Upper lobe of right lung (tissue), 1 donor: ENCODE measurements at regions not wholly inside any gene's neighbourhood (a gene's known extent, or its start where the extent isn't known, plus 50 kb on each side); places are given as distances from the start of the nearest gene placed in this dataset.
"Not testable (repeated sequence)": the region's sequence is repeated elsewhere in the genome, so short reads cannot be mapped to it uniquely, and the experiment has no call there.

ENCODE experiments used
- ATAC-seq: fragments of 200-7000 bp; cut with Tn5 transposase; one replicate; pipeline ENCODE4 v1.9.1; 2020; ENCODE audit warnings: mild to moderate bottlenecking, moderate library complexity
- DNase-seq: peaks from one replicate; pipeline ENCODE4 v3.0.0-alpha.2; 2020
- H3K27ac ChIP-seq: fragments of 200-600 bp; one replicate; pipeline ENCODE4 v1.8.0; 2022
- H3K27me3 ChIP-seq: fragments of 200-600 bp; one replicate; pipeline ENCODE4 v1.8.0; 2022; ENCODE audit warnings: mild to moderate bottlenecking
- H3K36me3 ChIP-seq: fragments of 200-600 bp; one replicate; pipeline ENCODE4 v1.8.0; 2022
- H3K4me1 ChIP-seq: fragments of 200-600 bp; one replicate; pipeline ENCODE4 v1.8.0; 2022
- H3K4me3 ChIP-seq: fragments of 200-600 bp; one replicate; pipeline ENCODE4 v1.8.0; 2022; ENCODE audit warnings: mild to moderate bottlenecking
- H3K9me3 ChIP-seq: fragments of 200-600 bp; one replicate; pipeline ENCODE4 v1.8.0; 2022
- intact Hi-C: fragments of 100-400 bp; cut with DNase I; formaldehyde crosslinking; loops from one replicate; pipeline ENCODE4 v1.11.0; 2022
- TF ChIP-seq, protein P1 (sequence below): fragments of 200-600 bp; IDR thresholded peaks from one replicate; pipeline ENCODE4 v1.8.0; 2022; ENCODE audit warnings: antibody characterized with exemption
- donor health status: DM: no; HTN: yes; CAD: no; lungs with severe emphysema.

- H3K4me1 ChIP-seq, result peaks cover 5% of the 10 kb centered on the region
- TF ChIP-seq, protein P1, sequence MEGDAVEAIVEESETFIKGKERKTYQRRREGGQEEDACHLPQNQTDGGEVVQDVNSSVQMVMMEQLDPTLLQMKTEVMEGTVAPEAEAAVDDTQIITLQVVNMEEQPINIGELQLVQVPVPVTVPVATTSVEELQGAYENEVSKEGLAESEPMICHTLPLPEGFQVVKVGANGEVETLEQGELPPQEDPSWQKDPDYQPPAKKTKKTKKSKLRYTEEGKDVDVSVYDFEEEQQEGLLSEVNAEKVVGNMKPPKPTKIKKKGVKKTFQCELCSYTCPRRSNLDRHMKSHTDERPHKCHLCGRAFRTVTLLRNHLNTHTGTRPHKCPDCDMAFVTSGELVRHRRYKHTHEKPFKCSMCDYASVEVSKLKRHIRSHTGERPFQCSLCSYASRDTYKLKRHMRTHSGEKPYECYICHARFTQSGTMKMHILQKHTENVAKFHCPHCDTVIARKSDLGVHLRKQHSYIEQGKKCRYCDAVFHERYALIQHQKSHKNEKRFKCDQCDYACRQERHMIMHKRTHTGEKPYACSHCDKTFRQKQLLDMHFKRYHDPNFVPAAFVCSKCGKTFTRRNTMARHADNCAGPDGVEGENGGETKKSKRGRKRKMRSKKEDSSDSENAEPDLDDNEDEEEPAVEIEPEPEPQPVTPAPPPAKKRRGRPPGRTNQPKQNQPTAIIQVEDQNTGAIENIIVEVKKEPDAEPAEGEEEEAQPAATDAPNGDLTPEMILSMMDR, result no peak
- H3K27ac ChIP-seq, result no peak overlapping the region
- H3K27me3 ChIP-seq, result no peaks in the 10 kb centered on the region
- no peak for ATAC-seq
- H3K36me3 ChIP-seq, result no peaks in the 10 kb centered on the region
- intact Hi-C loops, result no loop called here
- H3K4me3 ChIP-seq, result no peak overlapping the region
- H3K9me3 ChIP-seq, result no peaks in the 10 kb centered on the region
- DNase-seq, result no peak
Observed at GRCh38 chr9:71518045-71518827, 250.1 kb downstream of the CEMIP2 start.

GRCh38 chr9:71515626-71516025 is 252.7 kb downstream of the CEMIP2 start:
- no peaks in the 10 kb centered on the region for H3K9me3 ChIP-seq
- DNase-seq (no peak), ATAC-seq (no peak)
- no peaks in the 10 kb centered on the region for H3K36me3 ChIP-seq
- intact Hi-C loops, result no loop called here
- TF ChIP-seq, protein P1, result no peak
- H3K27me3 ChIP-seq, result no peaks in the 10 kb centered on the region
- no peak overlapping the region for H3K27ac ChIP-seq
- no peak overlapping the region for H3K4me3 ChIP-seq
- H3K4me1 ChIP-seq, result peaks cover 5% of the 10 kb centered on the region

GRCh38 chr9:71515107-71515506 is 253.2 kb downstream of the CEMIP2 start:
- no peak overlapping the region for H3K4me3 ChIP-seq
- no peak for ATAC-seq
- intact Hi-C loops, result no loop called here

GRCh38 chr9:71514344-71514975 is 253.9 kb downstream of the CEMIP2 start:
- H3K27me3 ChIP-seq, result no peaks in the 10 kb centered on the region
- H3K4me3 ChIP-seq, result no peak overlapping the region
- TF ChIP-seq, protein P1, result no peak
- ATAC-seq (no peak), DNase-seq (no peak)
- intact Hi-C loops, result no loop called here
- no peaks in the 10 kb centered on the region for H3K36me3 ChIP-seq
- H3K9me3 ChIP-seq, result no peaks in the 10 kb centered on the region
- H3K4me1 ChIP-seq, result peaks cover 5% of the 10 kb centered on the region
- no peak overlapping the region for H3K27ac ChIP-seq

More at GRCh38 chr9:71515107-71515506, 253.2 kb downstream of the CEMIP2 start:
- H3K27me3 ChIP-seq, result no peaks in the 10 kb centered on the region
- H3K4me1 ChIP-seq, result peaks cover 5% of the 10 kb centered on the region
- no peak for DNase-seq
- no peaks in the 10 kb centered on the region for H3K36me3 ChIP-seq
- H3K27ac ChIP-seq, result no peak overlapping the region
- no peaks in the 10 kb centered on the region for H3K9me3 ChIP-seq
- TF ChIP-seq, protein P1, result no peak

DNA sequence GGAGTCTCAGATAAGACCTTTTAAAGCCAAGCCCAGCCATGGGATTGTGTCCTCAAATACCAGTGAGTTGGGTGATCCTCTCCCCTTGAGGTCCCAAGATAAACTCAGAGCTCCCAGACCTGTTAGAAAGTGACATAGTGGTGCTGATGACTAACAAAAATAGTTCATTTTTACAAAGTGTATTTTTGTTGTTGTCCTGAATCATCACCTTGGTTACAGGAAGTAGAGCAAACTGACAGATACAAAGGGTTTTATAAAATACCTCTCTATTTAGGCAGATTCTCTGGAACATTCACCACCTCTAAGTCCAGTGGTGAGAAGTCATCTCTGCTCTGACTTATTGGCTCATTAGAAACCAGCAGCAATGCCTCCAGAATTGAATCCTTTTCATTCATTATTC is 259.3 kb downstream of the CEMIP2 start:
- Histone ChIP-seq H3K4me3 (no peak overlapping the region), H3K36me3 (no peaks in the 10 kb centered on the region), H3K27me3 (no peaks in the 10 kb centered on the region), H3K27ac (no peak overlapping the region), H3K9me3 (no peaks in the 10 kb centered on the region), H3K4me1 (no peaks in the 10 kb centered on the region)
- no peak for DNase-seq
- ATAC-seq, result no peak
- TF ChIP-seq, protein P1, result no peak
- intact Hi-C loops, result no loop called here

DNA sequence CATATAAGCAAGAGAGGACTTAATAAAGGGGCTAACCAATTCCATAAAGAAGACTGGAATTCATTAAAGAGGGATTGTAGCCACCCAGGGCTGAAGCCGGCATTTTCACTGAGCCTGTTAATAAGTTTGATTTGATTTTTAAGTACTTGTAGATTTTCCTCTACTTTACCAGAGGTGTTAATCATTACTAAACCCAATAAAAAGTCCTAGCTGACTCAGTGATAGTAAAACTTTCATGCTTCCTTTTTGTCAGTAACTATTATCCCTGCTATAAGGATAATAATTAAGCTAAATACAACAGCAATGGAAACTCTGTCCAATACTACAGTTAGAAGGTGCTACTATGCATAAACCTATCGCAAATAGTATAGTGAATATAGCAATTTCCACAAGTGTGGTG is 260.2 kb downstream of the CEMIP2 start:
- H3K27ac ChIP-seq, H3K4me3 ChIP-seq, H3K27me3 ChIP-seq, H3K9me3 ChIP-seq, DNase-seq, intact Hi-C loops, H3K36me3 ChIP-seq, H3K4me1 ChIP-seq, ATAC-seq: not testable (repeated sequence)
